Hematopoietic multipotent progenitor cell treated with erythropoietin and hydrocortisone succinate and interleukin-3 and kit ligand, for 8 days (in vitro differentiated cells): ENCODE measurements at regions not wholly inside any gene's neighbourhood (a gene's known extent, or its start where the extent isn't known, plus 50 kb on each side); places are given as distances from the start of the nearest gene placed in this dataset.

ENCODE experiments used
- DNase-seq: peaks from one replicate; pipeline ENCODE4 v3.0.0-alpha.2; 2015

DNA sequence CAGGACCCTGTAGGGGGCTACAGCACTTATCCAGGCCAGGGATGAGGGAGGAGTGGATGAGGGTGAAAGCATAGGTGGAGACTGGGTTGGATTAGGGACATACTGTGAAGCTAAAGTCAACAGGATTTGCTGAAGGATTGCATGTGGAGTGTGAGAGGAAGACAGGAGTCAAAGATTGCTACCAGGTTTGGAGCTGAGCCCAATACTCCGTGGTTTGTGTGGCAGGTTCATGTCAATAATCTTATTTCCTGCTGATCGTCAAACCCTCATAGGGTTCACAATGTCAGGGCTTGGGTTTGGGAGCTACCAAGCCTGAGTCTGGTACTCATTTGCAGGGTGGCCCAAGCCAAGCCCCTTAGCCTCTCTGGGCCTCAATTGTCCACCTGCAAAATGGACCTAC, 77.1 kb upstream of the PLXNC1 start:
- no peak for DNase-seq

DNA sequence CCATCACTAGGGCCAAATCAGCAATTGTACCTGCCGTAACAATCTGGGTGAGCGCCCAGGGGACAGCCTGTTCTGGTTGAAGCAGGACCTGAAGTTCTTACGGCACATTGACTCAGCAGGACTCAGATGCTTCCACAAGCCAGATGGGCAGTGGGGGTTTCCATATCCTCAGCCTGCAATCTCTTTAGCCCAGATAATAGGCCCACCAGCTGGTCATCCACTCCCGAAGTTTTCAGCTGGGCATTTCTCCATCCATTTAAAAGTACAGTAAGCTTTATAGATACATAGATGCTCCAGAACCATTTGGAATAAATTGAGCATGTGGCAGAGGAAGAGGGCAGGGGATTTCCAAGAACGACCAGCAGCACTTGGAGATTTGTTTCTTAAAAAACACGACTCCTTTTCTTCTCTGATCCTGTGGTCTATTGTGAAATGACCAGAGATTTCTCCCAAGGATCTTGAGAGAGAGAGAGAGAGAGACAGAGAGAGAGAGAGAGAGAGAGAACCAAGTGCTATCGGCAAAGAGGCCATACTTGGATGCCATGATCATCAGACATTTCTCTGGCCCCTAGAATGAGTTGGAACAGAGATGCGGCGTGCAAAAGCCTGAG, 74.8 kb upstream of the PLXNC1 start:
- DNase-seq, result no peak

DNA sequence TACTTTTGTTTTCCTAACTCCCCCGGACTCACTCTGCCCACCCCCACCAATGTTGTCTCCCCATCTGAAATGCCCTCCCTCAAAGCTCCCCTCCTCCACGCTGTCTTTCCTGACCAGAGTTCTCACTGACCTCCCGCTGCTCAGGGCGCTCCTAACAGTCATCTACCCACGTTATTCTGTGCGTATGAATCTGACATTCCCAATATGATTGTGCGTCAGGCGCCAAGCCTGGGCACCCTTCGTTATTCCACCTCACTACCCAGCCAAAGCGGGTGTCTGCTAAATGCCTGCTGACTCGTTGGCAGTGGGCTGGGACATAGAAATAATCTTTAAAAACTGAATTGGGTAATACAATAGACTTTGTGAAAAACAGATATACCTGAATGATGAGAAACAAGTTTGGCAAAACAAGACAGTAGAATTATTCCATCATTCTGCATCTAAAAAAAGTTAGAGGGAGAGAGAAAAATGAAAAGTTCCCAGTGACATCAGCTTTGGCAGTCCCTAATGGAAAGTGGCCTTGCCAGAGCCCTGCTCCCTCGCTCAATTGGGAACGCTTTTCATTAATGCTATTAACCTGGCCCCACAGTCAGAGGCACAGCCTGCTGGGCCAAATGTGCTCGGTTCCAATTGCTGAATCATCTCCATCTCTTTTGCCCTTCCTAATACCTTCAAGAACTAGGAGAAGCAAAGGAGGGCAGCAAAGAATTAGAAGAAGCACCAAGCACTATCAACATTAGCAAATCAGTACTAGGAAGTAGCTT, 74.0 kb upstream of the PLXNC1 start:
- DNase-seq, result no peak

DNA sequence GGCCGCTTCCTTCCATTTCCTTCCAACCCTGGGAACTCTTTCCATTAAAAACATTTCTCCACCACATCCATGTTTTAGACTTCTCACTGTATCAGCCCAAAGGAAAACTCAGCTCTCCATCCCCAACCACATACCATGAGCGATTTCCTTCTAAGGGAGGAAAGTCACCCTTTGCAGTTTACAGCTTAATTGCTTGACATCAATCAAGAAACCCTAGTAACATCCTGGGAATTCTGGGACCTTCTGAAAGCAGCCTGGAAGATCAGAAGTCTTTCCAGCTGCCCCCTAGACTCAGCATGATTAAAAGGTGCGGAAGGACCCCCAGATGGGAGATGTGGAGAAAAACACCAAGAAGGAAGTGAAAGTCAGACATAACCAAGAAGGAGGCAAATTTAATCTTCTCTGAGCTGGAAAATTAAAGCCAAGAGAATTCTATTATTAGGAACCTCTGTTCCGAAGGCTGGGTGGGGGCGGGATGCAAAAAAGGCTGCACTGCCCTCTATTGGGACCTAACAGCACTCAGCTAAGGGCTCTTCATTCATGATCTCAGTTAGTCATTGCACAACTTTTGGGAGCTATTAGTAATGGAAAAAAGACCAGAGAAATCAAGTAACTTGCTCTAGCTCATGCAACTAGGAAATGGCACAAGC, 73.3 kb upstream of the PLXNC1 start:
- DNase-seq, result peak; percentile 46

DNA sequence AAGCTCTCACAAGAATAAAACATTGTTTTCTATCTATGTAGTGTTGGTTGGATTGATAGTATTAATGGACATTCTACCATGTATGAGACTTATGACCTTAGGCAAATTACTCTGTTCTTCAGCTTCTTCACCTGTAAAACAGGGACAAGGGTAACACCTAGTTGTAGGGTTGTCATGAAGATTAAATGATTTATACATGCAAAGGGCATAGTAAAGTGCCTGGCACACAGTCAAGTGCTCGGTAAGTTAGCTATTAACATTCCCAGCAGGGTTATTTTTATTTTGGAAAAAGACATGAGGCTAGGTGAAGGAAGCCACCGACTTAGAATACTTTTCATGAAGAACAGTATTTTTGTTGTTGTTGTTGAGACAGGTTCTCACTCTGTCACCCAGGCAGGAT, 71.2 kb upstream of the PLXNC1 start:
- DNase-seq, result no peak

DNA sequence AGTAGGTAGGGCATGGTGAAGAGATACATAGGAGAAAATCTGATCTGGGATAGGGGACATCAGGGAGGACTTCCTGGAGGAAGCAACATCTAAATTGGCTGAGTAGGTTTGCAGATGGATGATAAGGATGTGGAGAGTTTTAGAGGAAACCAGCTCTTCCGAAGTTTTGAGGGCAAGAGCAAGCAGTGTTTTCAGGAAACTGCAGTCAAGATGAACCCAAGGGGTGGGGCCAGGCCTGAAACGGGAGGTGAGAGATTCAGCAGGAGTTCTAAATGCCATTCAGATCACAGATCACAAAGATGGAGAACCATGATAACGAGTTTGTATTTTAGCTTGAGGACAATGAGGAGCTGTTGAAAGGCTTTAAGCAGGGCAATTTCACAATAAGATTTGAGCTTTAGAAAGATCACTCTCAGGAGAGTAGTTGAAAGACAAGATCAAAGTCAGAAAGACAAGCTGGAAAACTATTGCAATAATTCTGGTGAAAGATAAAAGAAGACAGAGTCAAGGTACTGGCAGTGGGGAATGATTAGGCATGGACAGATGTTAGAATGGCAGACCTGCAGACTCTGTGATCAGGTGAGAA, 70.1 kb upstream of the PLXNC1 start:
- DNase-seq, result no peak

DNA sequence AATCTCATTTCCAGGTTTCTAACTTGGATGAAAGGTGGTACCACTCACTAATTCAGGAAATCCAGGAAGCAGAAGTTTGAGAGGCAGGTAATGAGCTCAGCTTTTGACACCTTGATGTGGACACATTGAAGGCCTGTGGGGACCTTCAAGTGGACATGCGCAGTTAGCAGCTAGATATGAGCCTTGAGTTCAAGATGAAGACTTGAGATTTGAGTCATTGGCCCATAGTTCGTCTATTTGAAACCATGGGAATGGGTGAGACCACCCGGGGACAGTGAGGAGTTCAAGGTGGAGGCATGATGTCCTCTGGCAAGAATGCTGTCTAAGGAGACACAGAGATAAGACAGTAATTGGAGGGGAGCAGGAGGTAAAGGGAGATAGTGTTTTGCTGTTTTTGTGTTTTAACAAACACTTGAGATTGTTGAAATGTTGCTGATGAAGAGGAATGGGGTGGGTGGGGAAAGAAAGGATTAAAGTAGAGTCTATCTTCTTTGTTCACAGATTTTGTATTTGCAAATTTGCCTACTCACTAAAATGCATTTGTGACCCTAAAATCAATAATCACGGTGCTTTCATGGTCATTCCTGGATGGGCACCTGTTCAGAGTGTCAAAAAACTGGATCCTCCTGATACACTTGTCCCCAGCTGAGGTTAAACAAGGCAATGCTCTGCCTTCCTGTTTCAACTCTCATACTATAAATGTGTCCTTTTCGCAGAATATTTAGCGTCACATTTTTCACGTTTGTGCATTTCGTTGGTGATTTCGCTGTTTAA, 69.5 kb upstream of the PLXNC1 start:
- no peak for DNase-seq

DNA sequence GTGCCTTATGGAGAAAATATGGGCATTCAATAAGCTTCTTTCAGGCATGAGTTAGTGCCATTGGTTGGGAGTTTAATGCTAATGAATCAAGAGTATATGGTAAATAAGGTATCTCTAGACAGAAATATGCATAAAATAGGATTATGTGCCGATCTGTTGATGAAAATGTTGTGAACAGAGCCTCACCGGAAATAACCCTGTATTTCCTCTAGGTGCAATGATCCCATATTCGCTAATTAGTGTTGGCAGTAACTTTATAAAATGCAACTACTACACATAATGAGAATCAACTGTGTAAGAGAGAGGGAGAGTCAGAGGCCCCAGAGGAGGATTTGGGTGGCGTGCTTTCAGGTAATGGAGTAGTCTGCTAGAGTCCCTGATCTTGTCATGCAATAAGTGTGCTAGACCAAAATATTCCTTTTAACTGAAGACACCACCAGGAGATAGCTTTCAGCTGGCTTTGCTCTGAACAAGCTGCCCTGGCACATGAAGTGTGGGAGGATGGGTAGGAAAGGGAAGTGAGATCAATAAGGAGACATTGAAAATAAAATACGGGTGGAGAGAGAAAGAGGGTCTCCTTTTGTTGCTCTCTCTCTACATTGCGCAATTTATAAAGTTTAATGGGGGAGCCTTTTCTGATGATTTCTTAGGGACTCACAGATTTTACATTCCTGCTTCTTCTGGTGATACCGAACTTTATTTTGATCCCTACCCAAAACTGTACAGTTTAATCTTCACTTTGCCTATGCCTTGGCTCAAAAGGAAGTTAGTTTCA, 68.6 kb upstream of the PLXNC1 start:
- DNase-seq, result no peak

DNA sequence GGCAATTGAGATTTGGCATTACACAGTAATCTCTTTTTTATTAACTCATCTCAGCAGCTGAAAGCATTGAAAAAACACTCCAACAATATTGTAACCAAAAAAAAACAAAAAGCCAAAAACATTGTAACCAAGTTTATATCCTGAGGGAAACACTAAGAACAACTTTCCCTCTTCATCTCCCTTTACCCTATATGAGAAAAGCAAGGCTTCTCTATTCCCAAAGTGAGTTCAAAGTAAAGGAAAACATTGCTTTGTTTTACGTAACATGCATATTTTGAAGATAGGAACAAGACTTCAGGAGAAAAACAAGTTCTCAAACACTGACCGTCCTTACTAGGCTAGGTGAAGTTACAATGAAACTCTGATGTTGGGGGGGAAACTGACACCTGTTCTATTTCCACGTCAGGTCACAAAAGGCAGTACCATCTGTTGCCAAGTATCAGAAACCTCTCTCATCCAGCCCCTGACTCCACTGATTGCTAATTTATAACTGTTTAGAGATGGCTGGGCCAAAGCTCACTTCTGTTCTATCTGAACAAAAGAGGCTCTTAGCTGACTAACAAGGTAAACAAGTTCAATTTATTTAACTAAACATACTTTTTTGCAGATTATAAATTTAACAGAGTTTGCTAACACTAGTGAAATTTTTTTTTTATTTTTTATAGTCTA, 67.9 kb upstream of the PLXNC1 start:
- DNase-seq, result no peak

DNA sequence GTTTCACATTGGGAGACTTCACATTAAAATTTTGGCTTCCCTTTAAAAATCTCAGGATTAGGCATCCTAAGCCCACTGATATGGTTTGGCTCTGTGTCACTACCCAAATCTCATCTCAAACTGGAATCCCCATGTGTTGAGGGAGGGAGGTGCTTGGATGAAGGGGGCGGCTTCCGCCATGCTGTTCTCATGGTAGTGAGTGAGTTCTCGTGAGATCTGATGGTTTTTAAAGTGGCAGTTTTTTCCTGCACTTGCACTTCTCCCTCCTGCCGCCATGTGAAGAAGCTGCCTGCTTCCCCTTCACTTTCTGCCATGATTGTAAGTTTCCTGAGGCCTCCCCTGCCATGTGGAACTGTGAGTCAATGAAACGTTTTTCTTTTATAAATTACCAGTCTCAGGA, 65.7 kb upstream of the PLXNC1 start:
- DNase-seq, result no peak

DNA sequence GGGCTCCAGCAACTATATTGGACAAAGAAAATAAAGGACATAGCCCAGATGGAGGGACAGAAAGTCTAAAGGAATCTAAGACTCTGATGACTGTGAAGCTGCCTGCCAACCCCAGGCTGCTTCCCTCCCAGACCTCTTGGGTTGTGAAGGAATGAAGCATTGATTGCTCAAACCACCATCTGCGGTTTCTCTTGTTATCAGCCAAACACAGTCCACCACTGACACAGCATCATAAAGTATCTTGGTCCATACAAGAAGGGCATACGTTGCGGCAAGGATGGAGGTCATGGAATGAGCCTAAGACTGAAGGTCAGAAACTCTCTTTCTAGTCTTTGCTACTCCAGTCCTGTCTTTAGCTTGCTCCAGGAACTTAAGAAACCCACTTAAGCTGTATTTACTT, 58.5 kb upstream of the PLXNC1 start:
- peak; percentile 82 for DNase-seq

DNA sequence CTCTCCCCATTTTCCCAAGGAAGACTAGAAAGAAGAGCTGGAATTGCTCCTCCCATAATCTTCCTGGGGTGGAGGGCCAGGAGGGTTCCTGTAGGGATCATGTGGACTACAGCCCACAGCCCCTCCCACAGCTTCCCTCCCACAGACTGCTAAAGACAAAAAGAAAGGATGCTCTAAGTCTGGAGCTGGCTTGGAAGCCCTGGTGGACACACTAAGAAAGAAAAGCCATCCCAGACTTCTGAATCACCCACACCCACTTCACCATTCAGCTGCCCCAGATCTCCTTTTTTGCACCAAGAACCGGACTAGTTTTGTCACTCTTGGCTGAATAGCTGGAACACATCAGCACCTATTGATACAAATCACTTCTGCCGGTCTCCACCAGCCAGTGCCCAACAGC, 56.8 kb upstream of the PLXNC1 start:
- no peak for DNase-seq

DNA sequence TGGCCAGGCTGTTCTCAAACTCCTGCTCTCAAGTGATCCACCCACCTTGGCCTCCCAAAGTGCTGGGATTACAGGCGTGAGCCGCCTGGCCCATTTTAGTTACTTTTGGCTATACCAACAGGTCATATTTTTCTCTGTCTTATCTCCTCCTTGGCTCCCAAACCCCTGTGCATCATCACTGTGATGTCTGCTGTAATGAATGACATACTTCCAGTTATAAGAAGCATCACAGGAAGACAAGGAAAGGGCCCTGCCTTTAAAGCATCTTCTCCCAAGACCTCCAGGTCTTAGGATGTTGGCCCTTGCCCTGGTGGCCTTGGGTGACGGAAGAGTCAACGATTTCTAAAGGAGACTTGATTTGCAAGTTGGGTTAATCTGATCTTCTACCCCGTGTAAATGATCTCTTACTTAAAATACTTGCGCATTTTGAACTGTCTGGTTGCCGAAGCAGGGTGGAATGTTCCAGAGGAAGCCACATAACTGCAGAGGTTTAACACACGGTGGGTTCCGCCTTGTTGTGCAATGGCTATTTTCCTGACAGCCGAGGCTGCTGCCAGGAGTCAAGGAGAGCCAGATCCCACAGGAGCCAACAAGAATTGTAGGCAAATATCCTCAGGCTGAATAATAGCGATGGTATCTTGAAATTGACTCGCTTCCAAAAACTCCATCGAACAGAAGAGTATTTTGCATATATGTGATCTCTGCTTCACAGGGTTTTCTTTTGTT, 55.7 kb upstream of the PLXNC1 start:
- no peak for DNase-seq

DNA sequence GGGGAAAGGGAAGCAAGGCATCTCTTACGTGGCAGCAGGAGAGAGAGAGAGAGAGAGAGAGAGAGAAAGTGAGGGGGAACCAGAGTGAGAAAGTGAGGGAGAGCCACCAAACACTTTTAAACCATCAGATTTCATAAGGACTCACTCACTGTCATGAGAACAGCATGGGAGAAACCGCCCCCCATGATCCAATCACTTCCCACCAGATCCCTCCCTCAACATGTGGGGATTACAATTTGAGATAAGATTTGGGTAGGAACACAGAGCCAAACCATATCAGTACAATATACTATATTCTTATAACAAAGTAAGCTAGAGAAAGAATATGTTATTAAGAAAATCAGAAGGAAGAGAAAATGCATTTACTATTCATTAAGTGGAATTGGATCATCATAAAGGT, 53.7 kb upstream of the PLXNC1 start:
- DNase-seq, result no peak

DNA sequence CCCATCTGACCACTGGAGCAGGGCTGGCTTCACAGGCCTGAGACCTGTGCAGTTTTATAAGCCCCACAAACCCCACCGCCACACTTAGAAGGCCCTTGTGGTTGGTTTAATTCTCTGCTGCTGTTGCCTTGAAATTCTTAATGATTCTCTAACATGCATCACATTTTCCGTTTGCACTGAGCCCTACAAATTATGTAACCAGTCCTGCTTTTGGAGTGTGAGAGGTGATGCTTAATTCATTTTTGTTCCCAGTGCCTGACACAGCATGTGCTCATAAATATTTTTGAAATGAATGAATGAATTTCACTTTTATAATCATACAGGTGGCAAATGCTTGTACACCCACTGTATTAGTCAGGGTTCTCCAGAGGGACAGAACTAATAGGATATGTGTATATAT, 52.8 kb upstream of the PLXNC1 start:
- no peak for DNase-seq

DNA sequence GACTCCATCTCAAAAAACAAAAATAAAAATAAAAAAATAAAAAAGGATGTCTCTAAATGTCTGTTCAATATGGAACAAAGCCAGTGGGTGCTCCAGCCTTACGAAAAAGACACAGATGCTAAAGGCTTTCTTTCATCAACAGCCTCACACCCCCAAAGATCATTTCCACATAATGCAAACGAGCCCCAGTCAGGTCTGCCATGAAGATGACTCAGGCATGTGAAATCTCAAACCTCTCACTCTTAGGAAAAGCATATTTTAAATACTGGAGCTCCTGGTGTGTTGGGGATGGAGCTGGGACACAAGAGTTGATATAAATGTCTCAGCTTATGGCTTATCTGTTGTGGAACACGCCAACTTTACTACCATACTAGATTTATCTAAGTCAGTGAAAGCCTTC, 49.9 kb upstream of the PLXNC1 start:
- no peak for DNase-seq
